GM12872 (cell line): ENCODE measurements at regions not wholly inside any gene's neighbourhood (a gene's known extent, or its start where the extent isn't known, plus 50 kb on each side); places are given as distances from the start of the nearest gene placed in this dataset.

Experiments
- CTCF ChIP-seq: IDR thresholded peaks from 3 replicates; pipeline ENCODE4 v1.5.1; 2011; ENCODE audit warnings: low read depth, mild to moderate bottlenecking, low read length, moderate library complexity; ENCODE audit not compliant: insufficient read depth

- no peak for TF ChIP-seq CTCF
Observed at GRCh38 chr5:38029397-38030065, 189.7 kb upstream of the GDNF start.

- TF ChIP-seq CTCF = no peak
Observed at GRCh38 chr5:38023799-38024198, 184.0 kb upstream of the GDNF start.

- TF ChIP-seq CTCF = no peak
Observed at GRCh38 chr5:38023371-38023770, 183.5 kb upstream of the GDNF start.

- TF ChIP-seq CTCF = no peak
Observed at GRCh38 chr5:38022631-38023030, 182.8 kb upstream of the GDNF start.

GRCh38 chr5:38018016-38018415 is 178.2 kb upstream of the GDNF start:
- no peak for TF ChIP-seq CTCF

- TF ChIP-seq CTCF = no peak
Observed at GRCh38 chr5:38013107-38013506, 173.3 kb upstream of the GDNF start.

- TF ChIP-seq CTCF = no peak
Observed at GRCh38 chr5:38011668-38012188, 171.9 kb upstream of the GDNF start.
